ENCODE measurements at regions not wholly inside any gene's neighbourhood (a gene's known extent, or its start where the extent isn't known, plus 50 kb on each side); places are given as distances from the start of the nearest gene placed in this dataset.

DNA sequence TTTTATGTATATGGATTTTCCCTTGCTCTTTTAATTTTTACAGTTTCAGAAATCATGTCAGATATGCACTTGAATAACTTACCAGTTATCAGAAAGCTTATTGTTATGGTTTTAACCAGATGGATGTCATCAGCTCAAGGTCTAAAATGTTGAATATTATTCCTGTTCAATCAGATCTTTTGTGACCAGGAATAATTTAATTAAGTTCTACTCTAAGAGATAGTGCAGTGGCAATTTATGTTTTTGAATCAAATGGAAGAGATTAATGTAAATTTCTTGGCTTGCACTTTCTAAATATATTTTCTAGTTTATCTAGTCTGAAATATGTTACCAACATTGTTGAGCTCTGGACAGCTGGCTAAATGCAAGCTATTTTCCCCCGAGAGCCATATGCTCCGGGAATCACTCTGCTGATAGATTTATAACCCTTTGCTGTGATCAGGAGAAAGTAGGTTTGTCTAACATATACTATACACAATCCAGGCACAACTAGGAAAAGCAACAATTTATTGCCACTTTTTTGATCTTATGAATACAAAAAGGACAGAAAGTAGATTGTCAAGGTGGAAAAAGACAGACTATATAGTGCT lies 76.8 kb upstream of the CD96 start:
- no peak overlapping the region for H2BK15ac ChIP-seq (ENCODE audit: low read depth, low read length)
- no peak overlapping the region for H3K56ac ChIP-seq (ENCODE audit: insufficient read length, low read depth, low read length)
- H4K91ac ChIP-seq (ENCODE audit: insufficient read length, low read depth, low read length): no peak overlapping the region
- H4K8ac ChIP-seq (replicated peaks; ENCODE audit: insufficient read length, low read depth, low read length): no peak overlapping the region
- H3K27me3 ChIP-seq (ENCODE audit: insufficient read depth, low read length): no peaks in the 10 kb centered on the region
- no peak overlapping the region for H4K5ac ChIP-seq (ENCODE audit: insufficient read length, low read depth, low read length)
- no peaks in the 10 kb centered on the region; a peak in 1 of 5 replicates for H3K9me3 Mint-ChIP-seq
- no peak overlapping the region for H3K4ac ChIP-seq (ENCODE audit: low read depth, low read length)
- H3K4me3 Mint-ChIP-seq: no peak overlapping the region
- no peaks in the 10 kb centered on the region for H3K23me2 ChIP-seq (ENCODE audit: insufficient read length, low read depth, low read length, poor library complexity, severe bottlenecking)
- no peak for DNase-seq
- H2BK12ac ChIP-seq (ENCODE audit: insufficient read length, low read depth, low read length): no peak overlapping the region
- no peaks in the 10 kb centered on the region for H3K27me3 Mint-ChIP-seq (ENCODE audit: low read depth)
- no peak overlapping the region for H3K27ac Mint-ChIP-seq
- no peak overlapping the region for H3K14ac ChIP-seq (ENCODE audit: insufficient read depth, low read length)
- no peak overlapping the region for H3K27ac ChIP-seq (ENCODE audit: insufficient read length, low read depth, low read length)
- H4K20me1 ChIP-seq (ENCODE audit: control insufficient read depth, insufficient read depth, insufficient read length): no peaks in the 10 kb centered on the region
- no peaks in the 10 kb centered on the region for H3K4me1 ChIP-seq (ENCODE audit: insufficient read depth, low read length)
- H3K79me1 ChIP-seq (ENCODE audit: insufficient read depth, low read depth, low read length, poor library complexity, severe bottlenecking): no peaks in the 10 kb centered on the region
- no peak overlapping the region for H3K9ac ChIP-seq (ENCODE audit: extremely low read depth, insufficient read length, low read length)
- H2BK5ac ChIP-seq (ENCODE audit: insufficient read length, low read length): no peak overlapping the region
- WGBS (ENCODE audit: extremely low coverage, insufficient read length, low lambda C conversion rate): no CpG with 5 or more reads among the region's 2 CpGs
- H3T11ph ChIP-seq (ENCODE audit: low read length): no peak overlapping the region
- H2BK20ac ChIP-seq (ENCODE audit: low read depth, low read length, poor library complexity, severe bottlenecking): no peak overlapping the region
- H3K4me1 Mint-ChIP-seq: no peaks in the 10 kb centered on the region
- H3K23ac ChIP-seq (ENCODE audit: insufficient read length, low read depth, low read length): no peak overlapping the region
- no peak overlapping the region for H2BK120ac ChIP-seq (ENCODE audit: low read depth, low read length, poor library complexity, severe bottlenecking)
- no peak overlapping the region for H3K18ac ChIP-seq (ENCODE audit: insufficient read length, low read depth, low read length)
- H3K4me2 ChIP-seq (ENCODE audit: insufficient read depth, insufficient read length, low read length): no peak overlapping the region
- H3K36me3 Mint-ChIP-seq (ENCODE audit: insufficient read depth in 1 of 3, low read depth in 3 of 3): no peaks in the 10 kb centered on the region
- H2AK5ac ChIP-seq (ENCODE audit: insufficient read length, low read length): no peak overlapping the region
- TF ChIP-seq, protein P1, sequence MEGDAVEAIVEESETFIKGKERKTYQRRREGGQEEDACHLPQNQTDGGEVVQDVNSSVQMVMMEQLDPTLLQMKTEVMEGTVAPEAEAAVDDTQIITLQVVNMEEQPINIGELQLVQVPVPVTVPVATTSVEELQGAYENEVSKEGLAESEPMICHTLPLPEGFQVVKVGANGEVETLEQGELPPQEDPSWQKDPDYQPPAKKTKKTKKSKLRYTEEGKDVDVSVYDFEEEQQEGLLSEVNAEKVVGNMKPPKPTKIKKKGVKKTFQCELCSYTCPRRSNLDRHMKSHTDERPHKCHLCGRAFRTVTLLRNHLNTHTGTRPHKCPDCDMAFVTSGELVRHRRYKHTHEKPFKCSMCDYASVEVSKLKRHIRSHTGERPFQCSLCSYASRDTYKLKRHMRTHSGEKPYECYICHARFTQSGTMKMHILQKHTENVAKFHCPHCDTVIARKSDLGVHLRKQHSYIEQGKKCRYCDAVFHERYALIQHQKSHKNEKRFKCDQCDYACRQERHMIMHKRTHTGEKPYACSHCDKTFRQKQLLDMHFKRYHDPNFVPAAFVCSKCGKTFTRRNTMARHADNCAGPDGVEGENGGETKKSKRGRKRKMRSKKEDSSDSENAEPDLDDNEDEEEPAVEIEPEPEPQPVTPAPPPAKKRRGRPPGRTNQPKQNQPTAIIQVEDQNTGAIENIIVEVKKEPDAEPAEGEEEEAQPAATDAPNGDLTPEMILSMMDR (conservative IDR thresholded peaks at IDR 0.05): no peak
- no peaks in the 10 kb centered on the region for H3K79me2 ChIP-seq (ENCODE audit: insufficient read depth, low read length)
- H3K9me3 ChIP-seq (ENCODE audit: control insufficient read depth, low read depth, low read length): no peaks in the 10 kb centered on the region
- H2AFZ ChIP-seq (ENCODE audit: low read length): no peak overlapping the region
